GM12878 (cell line): ENCODE measurements at regions not wholly inside any gene's neighbourhood (a gene's known extent, or its start where the extent isn't known, plus 50 kb on each side); places are given as distances from the start of the nearest gene placed in this dataset.

Source experiments
- BHLHE40 ChIP-seq, 2 experiments: fragments of 450-650 bp in 1 of 2; IDR thresholded peaks; 2 replicates each; pipeline ENCODE4 v1.6.1; 2011 to 2017; ENCODE audit warnings: low read depth in 2 of 2, borderline replicate concordance in 1 of 2, improper control_type of control experiment in 1 of 2, low read length in 1 of 2, mild to moderate bottlenecking in 1 of 2
- CBFB ChIP-seq: IDR thresholded peaks from 2 replicates; pipeline ENCODE4 v1.6.1; 2016; ENCODE audit warnings: antibody characterized with exemption, low read depth
- CEBPB ChIP-seq, 2 experiments: fragments of 150-350 bp in 1 of 2; IDR thresholded peaks; 2 replicates each; pipeline ENCODE4 v1.6.1; 2012 to 2014; ENCODE audit warnings: low read depth in 2 of 2, low read length in 2 of 2, borderline replicate concordance in 1 of 2, inconsistent platforms in 1 of 2
- EGR1 ChIP-seq, 2 experiments: IDR thresholded peaks; 1 replicate in 1 of 2; 2 replicates in 1 of 2; pipeline ENCODE4 v1.6.1; 2011 to 2012; ENCODE audit warnings: low read depth in 2 of 2, low read length in 2 of 2, borderline replicate concordance in 1 of 2, mild to moderate bottlenecking in 1 of 2, moderate library complexity in 1 of 2
- GABPA ChIP-seq: IDR thresholded peaks from 2 replicates; pipeline ENCODE4 v1.6.1; 2014; ENCODE audit warnings: antibody characterized with exemption, low read depth, mild to moderate bottlenecking, inconsistent platforms
- KLF5 ChIP-seq: fragments of 450-650 bp; IDR thresholded peaks from 2 replicates; pipeline ENCODE4 v1.6.1; 2014; ENCODE audit warnings: mild to moderate bottlenecking; ENCODE audit not compliant: partially characterized antibody
- MTA2 ChIP-seq: fragments of 450-650 bp; IDR thresholded peaks from 2 replicates; pipeline ENCODE4 v1.6.1; 2016; ENCODE audit warnings: low read depth, mild to moderate bottlenecking, moderate library complexity
- RAD21 ChIP-seq: IDR thresholded peaks from 2 replicates; pipeline ENCODE4 v1.6.1; 2011; ENCODE audit warnings: mild to moderate bottlenecking, low read depth, low read length, moderate library complexity; ENCODE audit not compliant: insufficient read depth
- SREBF2 ChIP-seq: IDR thresholded peaks from 2 replicates; pipeline ENCODE4 v1.6.1; 2012; ENCODE audit warnings: mild to moderate bottlenecking, low read length
- STAT1 ChIP-seq: fragments of 450-650 bp; conservative IDR thresholded peaks from 2 replicates; pipeline ENCODE4 v1.6.1; 2014; ENCODE audit warnings: antibody characterized with exemption, mild to moderate bottlenecking
- TARDBP ChIP-seq: IDR thresholded peaks from 2 replicates; pipeline ENCODE4 v1.6.1; 2016; ENCODE audit warnings: borderline replicate concordance
- TCF3 ChIP-seq: IDR thresholded peaks from 2 replicates; pipeline ENCODE4 v1.6.1; 2012; ENCODE audit warnings: low read depth, mild to moderate bottlenecking, low read length, borderline replicate concordance; ENCODE audit not compliant: insufficient read depth
- YBX1 ChIP-seq: fragments of 450-650 bp; IDR thresholded peaks from 2 replicates; pipeline ENCODE4 v1.6.1; 2016; ENCODE audit warnings: antibody characterized with exemption
- ZNF217 ChIP-seq: fragments of 450-650 bp; IDR thresholded peaks from 2 replicates; pipeline ENCODE4 v1.6.1; 2017; ENCODE audit warnings: antibody characterized with exemption, mild to moderate bottlenecking
- ZNF24 ChIP-seq: fragments of 450-650 bp; IDR thresholded peaks from 2 replicates; pipeline ENCODE4 v1.6.1; 2017; ENCODE audit warnings: antibody characterized with exemption, mild to moderate bottlenecking
- TF ChIP-seq, protein P1 (sequence below), 3 experiments: IDR thresholded peaks in 2 of 3; conservative IDR thresholded peaks in 1 of 3; 2 replicates each; pipeline ENCODE4 v1.5.1; 2011; ENCODE audit warnings: low read depth in 3 of 3, low read length in 3 of 3, mild to moderate bottlenecking in 3 of 3, control low read depth in 2 of 3, moderate library complexity in 2 of 3, inconsistent platforms in 1 of 3, mixed read lengths in 1 of 3; ENCODE audit not compliant: control insufficient read depth in 2 of 3, insufficient read depth in 1 of 3; ENCODE audit errors: extremely low read depth in 1 of 3
- TF ChIP-seq, protein P2 (sequence below): IDR thresholded peaks from 2 replicates; pipeline ENCODE4 v1.6.1; 2012; ENCODE audit warnings: low read depth, low read length, improper control_type of control experiment

DNA sequence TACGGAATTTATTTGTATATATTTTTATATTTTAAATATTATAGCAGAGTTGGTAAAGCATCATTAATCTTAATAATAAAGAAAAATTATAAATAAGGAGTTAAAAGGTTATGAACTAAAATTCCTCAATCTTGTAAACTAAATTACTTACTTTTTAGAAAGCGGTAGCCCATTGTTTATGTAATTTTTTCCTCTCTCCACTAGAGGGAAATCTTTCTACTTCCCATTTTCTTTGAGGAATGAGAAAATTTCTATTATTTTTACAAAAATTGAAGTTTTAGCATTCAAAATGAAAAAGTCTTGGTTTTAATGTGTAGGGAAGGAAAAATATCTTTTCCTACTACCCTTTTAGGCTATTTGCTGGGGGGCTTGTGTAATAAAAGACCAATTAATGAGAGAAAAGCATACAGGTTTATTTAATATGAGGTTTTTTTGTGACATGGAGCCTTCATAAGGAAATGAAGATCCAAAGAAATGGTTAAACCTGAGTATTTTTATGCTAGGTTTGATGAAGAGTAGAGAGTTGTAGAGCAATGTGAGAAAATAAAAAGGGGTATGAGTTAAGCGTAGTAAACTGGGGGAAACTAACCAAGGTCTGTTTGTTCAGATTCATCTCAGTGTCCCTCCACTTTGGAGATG lies 68.7 kb upstream of the ADAD1 start (continued):
- TF ChIP-seq CBFB (no peak), GABPA (no peak), MTA2 (no peak), TCF3 (no peak), ZNF217 (no peak), KLF5 (no peak), YBX1 (no peak), ZNF24 (no peak), EGR1 (IDR thresholded peaks at IDR 0.05; ENCODE audit: borderline replicate concordance in 1 of 2, low read depth in 2 of 2, low read length in 2 of 2) (no peak), RAD21 (peak; percentile 31; the same call in 1 of the 2 replicates), SREBF2 (no peak), CEBPB (IDR thresholded peaks at IDR 0.05; ENCODE audit: borderline replicate concordance in 1 of 2, low read depth in 2 of 2, low read length in 2 of 2) (no peak), TARDBP (no peak), BHLHE40 (IDR thresholded peaks at IDR 0.05; ENCODE audit: borderline replicate concordance in 1 of 2, low read depth in 2 of 2, low read length in 1 of 2) (no peak), STAT1 (no peak)
- TF ChIP-seq, protein P1, sequence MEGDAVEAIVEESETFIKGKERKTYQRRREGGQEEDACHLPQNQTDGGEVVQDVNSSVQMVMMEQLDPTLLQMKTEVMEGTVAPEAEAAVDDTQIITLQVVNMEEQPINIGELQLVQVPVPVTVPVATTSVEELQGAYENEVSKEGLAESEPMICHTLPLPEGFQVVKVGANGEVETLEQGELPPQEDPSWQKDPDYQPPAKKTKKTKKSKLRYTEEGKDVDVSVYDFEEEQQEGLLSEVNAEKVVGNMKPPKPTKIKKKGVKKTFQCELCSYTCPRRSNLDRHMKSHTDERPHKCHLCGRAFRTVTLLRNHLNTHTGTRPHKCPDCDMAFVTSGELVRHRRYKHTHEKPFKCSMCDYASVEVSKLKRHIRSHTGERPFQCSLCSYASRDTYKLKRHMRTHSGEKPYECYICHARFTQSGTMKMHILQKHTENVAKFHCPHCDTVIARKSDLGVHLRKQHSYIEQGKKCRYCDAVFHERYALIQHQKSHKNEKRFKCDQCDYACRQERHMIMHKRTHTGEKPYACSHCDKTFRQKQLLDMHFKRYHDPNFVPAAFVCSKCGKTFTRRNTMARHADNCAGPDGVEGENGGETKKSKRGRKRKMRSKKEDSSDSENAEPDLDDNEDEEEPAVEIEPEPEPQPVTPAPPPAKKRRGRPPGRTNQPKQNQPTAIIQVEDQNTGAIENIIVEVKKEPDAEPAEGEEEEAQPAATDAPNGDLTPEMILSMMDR (IDR thresholded peaks at IDR 0.05 in 2 of 3, conservative IDR thresholded peaks at IDR 0.05 in 1 of 3; ENCODE audit: control insufficient read depth in 2 of 3, extremely low read depth in 1 of 3, insufficient read depth in 1 of 3, low read depth in 3 of 3, low read length in 3 of 3): peak in 2 of 3 experiments; percentile 16 to 34; a peak in 4 of 6 replicates
- TF ChIP-seq, protein P2, sequence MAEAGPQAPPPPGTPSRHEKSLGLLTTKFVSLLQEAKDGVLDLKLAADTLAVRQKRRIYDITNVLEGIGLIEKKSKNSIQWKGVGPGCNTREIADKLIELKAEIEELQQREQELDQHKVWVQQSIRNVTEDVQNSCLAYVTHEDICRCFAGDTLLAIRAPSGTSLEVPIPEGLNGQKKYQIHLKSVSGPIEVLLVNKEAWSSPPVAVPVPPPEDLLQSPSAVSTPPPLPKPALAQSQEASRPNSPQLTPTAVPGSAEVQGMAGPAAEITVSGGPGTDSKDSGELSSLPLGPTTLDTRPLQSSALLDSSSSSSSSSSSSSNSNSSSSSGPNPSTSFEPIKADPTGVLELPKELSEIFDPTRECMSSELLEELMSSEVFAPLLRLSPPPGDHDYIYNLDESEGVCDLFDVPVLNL: no peak
- TF ChIP-seq, all 136 proteins: peak for 3
